ENCODE measurements at regions not wholly inside any gene's neighbourhood (a gene's known extent, or its start where the extent isn't known, plus 50 kb on each side); places are given as distances from the start of the nearest gene placed in this dataset.

DNA sequence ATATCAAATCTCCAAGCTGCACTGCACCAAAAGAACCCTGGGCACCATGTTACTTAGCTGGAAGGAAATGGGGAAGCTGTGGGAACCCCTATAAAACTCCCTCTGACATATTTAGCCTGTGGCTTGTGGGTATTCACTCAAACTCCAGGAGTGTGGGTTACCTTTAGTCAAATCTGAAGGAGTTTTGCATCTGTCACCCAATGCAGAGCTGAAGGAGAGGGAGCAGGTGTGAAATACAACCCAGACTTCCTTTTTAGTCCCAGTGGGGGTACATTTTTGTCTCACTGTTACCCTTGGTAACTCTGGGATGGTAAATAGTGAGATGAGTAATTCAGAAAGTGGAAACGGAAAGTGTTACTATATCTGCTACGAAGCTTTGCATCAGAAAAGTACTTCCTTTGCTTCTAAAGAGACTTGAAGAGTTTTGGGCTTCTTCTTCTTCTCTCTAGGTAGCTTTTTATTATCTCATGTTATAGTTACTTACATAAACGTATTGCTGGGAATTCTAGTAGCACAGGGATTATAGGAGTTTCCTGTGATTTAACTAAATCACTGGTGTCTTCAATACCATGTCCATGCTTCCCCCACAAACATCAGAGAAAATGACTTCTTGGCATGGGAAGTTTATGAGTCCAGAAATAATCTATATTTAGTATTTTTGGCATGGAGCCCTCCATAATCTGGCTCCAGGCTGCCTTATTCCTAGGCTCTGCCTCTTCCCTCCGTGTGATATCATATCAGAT, 105.9 kb downstream of the AKAP11 start:
- TF ChIP-seq, protein P1, sequence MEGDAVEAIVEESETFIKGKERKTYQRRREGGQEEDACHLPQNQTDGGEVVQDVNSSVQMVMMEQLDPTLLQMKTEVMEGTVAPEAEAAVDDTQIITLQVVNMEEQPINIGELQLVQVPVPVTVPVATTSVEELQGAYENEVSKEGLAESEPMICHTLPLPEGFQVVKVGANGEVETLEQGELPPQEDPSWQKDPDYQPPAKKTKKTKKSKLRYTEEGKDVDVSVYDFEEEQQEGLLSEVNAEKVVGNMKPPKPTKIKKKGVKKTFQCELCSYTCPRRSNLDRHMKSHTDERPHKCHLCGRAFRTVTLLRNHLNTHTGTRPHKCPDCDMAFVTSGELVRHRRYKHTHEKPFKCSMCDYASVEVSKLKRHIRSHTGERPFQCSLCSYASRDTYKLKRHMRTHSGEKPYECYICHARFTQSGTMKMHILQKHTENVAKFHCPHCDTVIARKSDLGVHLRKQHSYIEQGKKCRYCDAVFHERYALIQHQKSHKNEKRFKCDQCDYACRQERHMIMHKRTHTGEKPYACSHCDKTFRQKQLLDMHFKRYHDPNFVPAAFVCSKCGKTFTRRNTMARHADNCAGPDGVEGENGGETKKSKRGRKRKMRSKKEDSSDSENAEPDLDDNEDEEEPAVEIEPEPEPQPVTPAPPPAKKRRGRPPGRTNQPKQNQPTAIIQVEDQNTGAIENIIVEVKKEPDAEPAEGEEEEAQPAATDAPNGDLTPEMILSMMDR (IDR thresholded peaks at IDR 0.05), result no peak
- TF ChIP-seq EZH2 (IDR thresholded peaks at IDR 0.05), result no peak
- no peak for TF ChIP-seq EZH2phosphoT487 (IDR thresholded peaks at IDR 0.05)
